ENCODE measurements at regions not wholly inside any gene's neighbourhood (a gene's known extent, or its start where the extent isn't known, plus 50 kb on each side); places are given as distances from the start of the nearest gene placed in this dataset.

- peak in 1 of 2 donors; percentile 35 for DNase-seq (ENCODE audit: low read depth in 2 of 2)
- H3K4me3 ChIP-seq (replicated peaks in 1 of 2; ENCODE audit: low read depth in 2 of 2, low read length in 2 of 2) = no peak overlapping the region
- TF ChIP-seq CTCF (IDR thresholded peaks at IDR 0.05; ENCODE audit: low read depth, low read length) = no peak
Measured at GRCh38 chr2:203789618-203790017, 78.0 kb upstream of the CTLA4 start.

GRCh38 chr2:203790134-203790852 is 77.3 kb upstream of the CTLA4 start:
- TF ChIP-seq CTCF (IDR thresholded peaks at IDR 0.05; ENCODE audit: low read depth, low read length) = no peak
- no peak overlapping the region for H3K4me3 ChIP-seq (replicated peaks in 1 of 2; ENCODE audit: low read depth in 2 of 2, low read length in 2 of 2)
- DNase-seq (ENCODE audit: low read depth in 2 of 2) = peak; percentile 56 to 91

- TF ChIP-seq CTCF (IDR thresholded peaks at IDR 0.05; ENCODE audit: low read depth, low read length) = no peak
- no peak for DNase-seq (ENCODE audit: low read depth in 2 of 2)
- no peak overlapping the region for H3K4me3 ChIP-seq (replicated peaks in 1 of 2; ENCODE audit: low read depth in 2 of 2, low read length in 2 of 2)
Measured at GRCh38 chr2:203796248-203797010, 71.1 kb upstream of the CTLA4 start.

- no peak overlapping the region for H3K4me3 ChIP-seq (replicated peaks in 1 of 2; ENCODE audit: low read depth in 2 of 2, low read length in 2 of 2)
Measured at GRCh38 chr2:203797276-203797675, 70.3 kb upstream of the CTLA4 start.

DNA sequence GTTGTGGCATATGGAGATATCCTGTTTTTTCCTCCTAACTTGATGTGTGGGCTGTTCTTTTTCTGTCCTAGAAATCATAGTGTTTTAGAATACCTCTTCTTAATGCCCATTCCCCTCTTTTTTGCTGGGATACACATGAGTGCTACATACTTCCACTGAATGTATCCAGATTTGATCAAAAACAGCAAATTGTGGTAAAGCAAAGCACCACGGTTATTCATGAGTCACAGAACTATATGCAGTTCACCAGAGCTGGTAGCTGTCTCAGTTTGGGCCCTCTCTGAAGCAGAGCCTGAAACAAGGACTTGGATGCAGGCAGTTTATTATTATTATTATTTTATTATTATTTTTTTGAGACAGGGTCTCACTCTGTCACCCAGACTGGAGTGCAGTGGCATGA is 69.9 kb upstream of the CTLA4 start:
- no peak for DNase-seq (ENCODE audit: low read depth in 2 of 2)
- no peak overlapping the region for H3K4me3 ChIP-seq (replicated peaks in 1 of 2; ENCODE audit: low read depth in 2 of 2, low read length in 2 of 2)
- no peak for TF ChIP-seq CTCF (IDR thresholded peaks at IDR 0.05; ENCODE audit: low read depth, low read length)

More at GRCh38 chr2:203797276-203797675, 70.3 kb upstream of the CTLA4 start:
- TF ChIP-seq CTCF (IDR thresholded peaks at IDR 0.05; ENCODE audit: low read depth, low read length) = no peak
- DNase-seq (ENCODE audit: low read depth in 2 of 2) = no peak

DNA sequence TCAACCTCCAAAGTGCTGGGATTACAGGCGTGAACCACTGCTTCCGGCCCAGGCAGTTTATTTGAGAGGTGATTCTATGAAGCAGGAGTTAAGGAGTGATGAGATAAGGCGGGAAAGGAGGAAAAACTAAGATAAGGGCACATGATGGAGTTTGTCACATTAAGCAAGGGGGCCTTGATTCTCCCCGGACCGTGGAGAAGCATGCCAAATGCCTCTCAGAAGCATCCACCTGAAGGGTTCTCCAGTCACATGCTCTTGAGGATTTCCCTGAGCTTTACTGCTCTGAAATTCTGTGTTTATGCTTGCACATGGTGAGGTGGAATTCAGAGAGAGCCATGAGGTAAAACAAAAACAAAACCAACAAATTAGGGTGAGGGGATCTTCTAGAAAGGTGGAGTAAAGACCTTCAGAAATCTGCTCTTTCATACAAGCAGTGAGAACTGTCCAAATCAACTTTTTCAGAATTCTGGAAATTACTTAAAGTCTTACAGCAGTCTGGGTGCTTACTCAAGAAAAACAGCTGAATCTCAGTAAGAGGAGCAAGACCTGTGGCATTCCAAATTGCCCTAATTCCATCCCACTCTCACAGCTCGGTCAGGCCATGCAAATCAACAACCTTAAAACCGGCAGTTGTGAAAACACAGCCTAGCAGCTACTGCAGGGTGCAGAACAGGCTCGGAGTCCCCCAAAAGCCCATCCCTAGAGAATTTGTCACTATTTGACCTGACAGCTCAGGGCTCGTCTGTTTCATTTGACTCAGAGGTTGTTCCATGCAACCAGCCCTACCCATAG is 69.1 kb upstream of the CTLA4 start:
- no peak for TF ChIP-seq CTCF (IDR thresholded peaks at IDR 0.05; ENCODE audit: low read depth, low read length)
- DNase-seq (ENCODE audit: low read depth in 2 of 2) = no peak
- H3K4me3 ChIP-seq (replicated peaks in 1 of 2; ENCODE audit: low read depth in 2 of 2, low read length in 2 of 2) = no peak overlapping the region

Measured in cardiac fibroblast (primary cell).